Right atrium auricular region (tissue), 2 donors: ENCODE measurements at regions not wholly inside any gene's neighbourhood (a gene's known extent, or its start where the extent isn't known, plus 50 kb on each side); places are given as distances from the start of the nearest gene placed in this dataset.

ENCODE experiments used
- DNase-seq: peaks from one replicate; pipeline ENCODE4 v3.0.0-alpha.2; 2019; ENCODE audit warnings: low spot score
- H3K27ac ChIP-seq, 2 donors: fragments of 200-600 bp; sonication (generic); 1 replicate in 1 of 2; 2 replicates in 1 of 2; pipeline ENCODE4 v1.5.1; 2016 to 2019
- H3K27me3 ChIP-seq, 2 donors: fragments of 200-600 bp; sonication (generic); one replicate each; pipeline versions ENCODE4 v1.5.1 to v1.6.0; 2017 to 2019
- H3K36me3 ChIP-seq: fragments of 200-600 bp; sonication (generic); one replicate; pipeline ENCODE4 v1.5.1; 2016
- H3K4me1 ChIP-seq, 2 donors: fragments of 200-600 bp; sonication (generic); one replicate each; pipeline versions ENCODE4 v1.5.1 to v1.6.0; 2017 to 2019
- H3K4me3 ChIP-seq, 2 donors: fragments of 200-600 bp; sonication (generic); 1 replicate in 1 of 2; 2 replicates in 1 of 2; pipeline ENCODE4 v1.5.1; 2017 to 2019; ENCODE audit warnings: mild to moderate bottlenecking in 1 of 2, moderate library complexity in 1 of 2
- H3K9me3 ChIP-seq, 2 donors: fragments of 200-600 bp; sonication (generic); one replicate each; pipeline ENCODE4 v1.5.1; 2019
- TF ChIP-seq, protein P1 (sequence below), 2 donors: fragments of 200-600 bp; sonication (generic); IDR thresholded peaks; one replicate each; pipeline ENCODE4 v1.5.1; 2019; ENCODE audit warnings: antibody characterized with exemption in 2 of 2

DNA sequence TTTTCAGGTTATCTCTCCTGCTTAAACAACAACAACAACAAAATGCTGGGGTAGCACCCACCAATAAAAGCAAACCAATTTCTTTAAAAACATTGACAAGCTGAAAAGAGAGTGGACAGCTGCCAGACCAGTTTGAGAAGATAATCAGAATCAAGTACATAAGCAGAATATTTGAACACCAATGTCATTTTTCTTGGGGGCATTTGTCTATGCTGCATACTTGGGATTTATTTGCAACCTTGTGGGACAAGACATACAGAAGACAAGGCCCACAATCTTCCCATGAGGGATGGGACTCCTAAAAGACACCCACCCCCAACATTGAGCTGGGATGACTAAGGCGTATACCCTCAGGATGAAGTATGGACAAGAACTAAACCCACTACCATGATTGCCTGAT, 62.2 kb upstream of the NXPH2 start:
- Histone ChIP-seq H3K4me3 (no peak overlapping the region), H3K36me3 (no peaks in the 10 kb centered on the region), H3K4me1 (no peaks in the 10 kb centered on the region), H3K27ac (no peak overlapping the region), H3K27me3 (no peaks in the 10 kb centered on the region), H3K9me3 (no peaks in the 10 kb centered on the region)
- no peak for DNase-seq
- TF ChIP-seq, protein P1, sequence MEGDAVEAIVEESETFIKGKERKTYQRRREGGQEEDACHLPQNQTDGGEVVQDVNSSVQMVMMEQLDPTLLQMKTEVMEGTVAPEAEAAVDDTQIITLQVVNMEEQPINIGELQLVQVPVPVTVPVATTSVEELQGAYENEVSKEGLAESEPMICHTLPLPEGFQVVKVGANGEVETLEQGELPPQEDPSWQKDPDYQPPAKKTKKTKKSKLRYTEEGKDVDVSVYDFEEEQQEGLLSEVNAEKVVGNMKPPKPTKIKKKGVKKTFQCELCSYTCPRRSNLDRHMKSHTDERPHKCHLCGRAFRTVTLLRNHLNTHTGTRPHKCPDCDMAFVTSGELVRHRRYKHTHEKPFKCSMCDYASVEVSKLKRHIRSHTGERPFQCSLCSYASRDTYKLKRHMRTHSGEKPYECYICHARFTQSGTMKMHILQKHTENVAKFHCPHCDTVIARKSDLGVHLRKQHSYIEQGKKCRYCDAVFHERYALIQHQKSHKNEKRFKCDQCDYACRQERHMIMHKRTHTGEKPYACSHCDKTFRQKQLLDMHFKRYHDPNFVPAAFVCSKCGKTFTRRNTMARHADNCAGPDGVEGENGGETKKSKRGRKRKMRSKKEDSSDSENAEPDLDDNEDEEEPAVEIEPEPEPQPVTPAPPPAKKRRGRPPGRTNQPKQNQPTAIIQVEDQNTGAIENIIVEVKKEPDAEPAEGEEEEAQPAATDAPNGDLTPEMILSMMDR (IDR thresholded peaks at IDR 0.05): no peak

DNA sequence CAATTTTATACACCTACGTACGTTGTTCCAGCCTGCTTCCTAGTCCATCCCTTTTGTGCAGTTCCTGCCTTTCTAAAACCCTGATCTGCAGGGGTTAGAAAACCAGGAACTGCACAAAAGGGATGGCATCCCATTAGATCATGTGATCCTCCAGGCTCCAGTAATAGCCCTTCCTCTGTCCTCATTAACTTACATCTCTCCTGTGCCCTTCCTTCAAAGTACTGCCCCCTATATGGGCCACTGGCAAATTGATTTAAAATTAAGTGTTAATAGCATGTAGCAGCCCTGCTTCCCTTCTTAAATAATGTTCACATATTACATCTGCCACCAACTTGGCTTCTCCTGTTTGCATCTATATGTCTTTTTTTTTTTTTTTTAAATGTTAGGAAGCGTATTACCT, 61.3 kb upstream of the NXPH2 start:
- Histone ChIP-seq H3K36me3 (no peaks in the 10 kb centered on the region), H3K4me1 (no peaks in the 10 kb centered on the region), H3K27me3 (no peaks in the 10 kb centered on the region), H3K4me3 (no peak overlapping the region), H3K27ac (no peak overlapping the region), H3K9me3 (no peaks in the 10 kb centered on the region)
- TF ChIP-seq, protein P1 (IDR thresholded peaks at IDR 0.05): no peak
- DNase-seq: no peak

DNA sequence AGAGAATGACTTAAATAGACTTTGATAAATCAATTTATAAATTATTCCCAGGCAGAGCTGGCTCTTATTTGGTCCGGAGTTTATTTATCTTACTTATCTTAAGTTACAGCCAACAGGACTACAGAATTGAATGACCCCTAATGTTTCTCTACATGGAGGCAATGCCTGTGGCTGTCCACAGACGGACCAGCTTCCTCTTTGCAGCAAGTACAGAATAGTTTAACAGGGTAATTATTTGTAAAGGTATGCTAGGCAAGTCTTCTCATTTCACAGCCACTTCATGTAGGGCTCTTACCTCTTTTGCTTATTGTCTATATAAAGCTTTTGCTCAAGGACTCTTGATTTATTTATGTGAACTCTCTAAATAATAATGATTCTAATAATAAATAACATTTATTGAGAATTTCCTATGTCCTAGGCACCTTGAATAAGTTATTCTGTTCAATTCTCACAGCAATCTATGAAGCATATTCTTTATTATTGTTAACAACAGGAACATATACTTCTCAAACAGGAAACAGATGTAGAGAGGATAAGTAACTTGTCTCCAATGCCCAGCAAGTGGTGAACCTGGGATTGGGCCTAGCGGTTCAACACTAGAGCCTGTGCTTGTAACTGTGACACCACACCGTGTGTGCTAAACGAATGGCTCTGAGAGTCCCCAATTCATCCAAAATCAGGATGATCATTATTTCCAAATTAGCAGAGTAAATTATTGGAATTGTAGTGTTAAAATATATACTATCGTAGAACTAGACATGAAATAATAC, 58.8 kb upstream of the NXPH2 start:
- Histone ChIP-seq H3K27ac (no peak overlapping the region), H3K36me3 (no peaks in the 10 kb centered on the region), H3K4me3 (no peak overlapping the region), H3K9me3 (no peaks in the 10 kb centered on the region), H3K27me3 (no peaks in the 10 kb centered on the region), H3K4me1 (no peaks in the 10 kb centered on the region)
- TF ChIP-seq, protein P1 (IDR thresholded peaks at IDR 0.05): no peak
- no peak for DNase-seq

DNA sequence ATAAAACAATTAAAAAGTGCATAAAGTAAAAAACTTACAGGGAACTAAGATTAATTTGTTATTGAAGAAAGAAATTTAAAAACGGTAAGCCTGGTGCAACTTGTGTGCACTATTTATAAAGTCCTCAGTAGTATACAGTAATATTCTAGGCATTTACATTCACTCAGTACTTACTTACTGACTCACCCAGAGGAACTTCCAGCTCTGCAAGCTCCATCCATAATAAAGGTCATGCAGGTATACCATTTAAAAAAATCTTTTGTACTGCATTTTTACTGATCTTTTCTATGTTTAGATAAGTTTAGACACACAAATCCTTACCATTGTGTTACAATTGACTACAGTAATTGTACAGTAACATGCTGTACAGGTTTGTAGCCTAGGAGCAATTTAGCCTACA, 51.5 kb upstream of the NXPH2 start:
- no peak overlapping the region for H3K27ac ChIP-seq
- no peaks in the 10 kb centered on the region for H3K4me1 ChIP-seq
- TF ChIP-seq, protein P1 (IDR thresholded peaks at IDR 0.05): no peak
- H3K36me3 ChIP-seq: no peaks in the 10 kb centered on the region
- no peak overlapping the region for H3K4me3 ChIP-seq
- H3K9me3 ChIP-seq: no peaks in the 10 kb centered on the region
- DNase-seq: no peak
- no peaks in the 10 kb centered on the region for H3K27me3 ChIP-seq

DNA sequence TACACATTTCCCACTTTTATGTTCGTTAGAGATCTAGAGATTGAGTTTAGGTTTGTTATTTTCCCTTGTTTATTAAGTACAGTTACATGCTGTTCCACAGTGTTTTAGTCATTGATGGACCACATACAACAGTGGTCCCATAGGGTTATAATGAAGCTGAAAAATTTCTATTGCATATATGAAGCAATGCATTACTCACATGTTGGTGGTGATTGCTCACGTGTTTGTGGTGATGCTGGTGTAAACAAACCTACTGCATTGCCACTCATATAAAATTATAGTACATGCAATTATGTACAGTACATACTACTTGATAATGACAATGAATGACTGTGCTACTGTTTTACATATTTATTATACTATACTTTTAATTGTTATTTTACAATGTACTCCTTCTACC, 51.0 kb upstream of the NXPH2 start:
- Histone ChIP-seq H3K9me3 (no peaks in the 10 kb centered on the region), H3K4me1 (no peaks in the 10 kb centered on the region), H3K4me3 (no peak overlapping the region), H3K36me3 (no peaks in the 10 kb centered on the region), H3K27me3 (no peaks in the 10 kb centered on the region), H3K27ac (no peak overlapping the region)
- no peak for DNase-seq
- TF ChIP-seq, protein P1 (IDR thresholded peaks at IDR 0.05): no peak

DNA sequence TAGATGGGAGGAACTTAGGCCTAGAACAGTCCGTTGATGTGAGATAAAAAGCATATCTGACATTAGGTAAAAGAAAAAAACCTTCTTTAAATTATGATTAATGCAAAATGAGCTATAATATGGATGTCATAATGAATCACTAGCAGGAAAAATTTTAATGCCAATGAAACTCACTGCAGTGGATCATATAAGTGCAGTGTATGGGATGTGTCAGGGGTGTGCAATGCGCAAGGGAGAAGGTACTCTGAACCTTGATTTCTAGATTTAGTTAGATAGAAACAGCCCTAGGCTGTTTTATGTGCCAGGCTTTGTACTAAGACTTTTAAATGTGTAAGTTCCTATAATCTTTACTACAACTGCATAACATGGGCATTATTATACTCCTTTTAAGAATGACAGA, 50.4 kb upstream of the NXPH2 start:
- DNase-seq: no peak
- Histone ChIP-seq H3K4me3 (no peak overlapping the region), H3K27ac (no peak overlapping the region), H3K4me1 (no peaks in the 10 kb centered on the region), H3K36me3 (no peaks in the 10 kb centered on the region), H3K27me3 (no peaks in the 10 kb centered on the region), H3K9me3 (no peaks in the 10 kb centered on the region)
- TF ChIP-seq, protein P1 (IDR thresholded peaks at IDR 0.05): no peak
